SH-SY5Y (cell line): ENCODE measurements at regions not wholly inside any gene's neighbourhood (a gene's known extent, or its start where the extent isn't known, plus 50 kb on each side); places are given as distances from the start of the nearest gene placed in this dataset.

Experiments
- GATA2 ChIP-seq: IDR thresholded peaks from 2 replicates; pipeline ENCODE4 v1.6.1; 2011; ENCODE audit warnings: mild to moderate bottlenecking, low read depth, low read length
- GATA3 ChIP-seq: IDR thresholded peaks from 2 replicates; pipeline ENCODE4 v1.6.1; 2011; ENCODE audit warnings: low read depth, mild to moderate bottlenecking, low read length, moderate library complexity

GRCh38 chr4:13285336-13285735 is 198.8 kb downstream of the RAB28 start:
- no peak for TF ChIP-seq GATA2
- no peak for TF ChIP-seq GATA3
